PFSK-1 (cell line): ENCODE measurements at regions not wholly inside any gene's neighbourhood (a gene's known extent, or its start where the extent isn't known, plus 50 kb on each side); places are given as distances from the start of the nearest gene placed in this dataset.

ENCODE experiments used
- FOXP2 ChIP-seq: optimal IDR thresholded peaks from 2 replicates; pipeline ENCODE3; 2011; ENCODE audit warnings: borderline replicate concordance, control low read depth, inconsistent platforms; ENCODE audit not compliant: insufficient read depth; ENCODE audit errors: extremely low read length, extremely low read depth
- POLR2AphosphoS5 ChIP-seq: IDR thresholded peaks from 2 replicates; pipeline ENCODE4 v1.6.1; 2012; ENCODE audit warnings: low read depth, mild to moderate bottlenecking, control low read depth, low read length, moderate library complexity
- SIN3A ChIP-seq: IDR thresholded peaks from 2 replicates; pipeline ENCODE4 v1.6.1; 2012; ENCODE audit warnings: mild to moderate bottlenecking, low read length, moderate library complexity, borderline replicate concordance; ENCODE audit not compliant: insufficient read depth
- TAF1 ChIP-seq: IDR thresholded peaks from 2 replicates; pipeline ENCODE4 v1.6.1; 2012; ENCODE audit warnings: low read length, control low read depth, borderline replicate concordance; ENCODE audit not compliant: insufficient read depth
- TF ChIP-seq, protein P1 (sequence below), 2 experiments: IDR thresholded peaks; 2 replicates each; pipeline versions ENCODE4 v1.6.1 to v1.8.0; 2011 to 2012; ENCODE audit warnings: low read depth in 2 of 2, low read length in 2 of 2, control low read depth in 1 of 2, inconsistent platforms in 1 of 2, mild to moderate bottlenecking in 1 of 2, moderate library complexity in 1 of 2; ENCODE audit not compliant: insufficient read depth in 1 of 2

DNA sequence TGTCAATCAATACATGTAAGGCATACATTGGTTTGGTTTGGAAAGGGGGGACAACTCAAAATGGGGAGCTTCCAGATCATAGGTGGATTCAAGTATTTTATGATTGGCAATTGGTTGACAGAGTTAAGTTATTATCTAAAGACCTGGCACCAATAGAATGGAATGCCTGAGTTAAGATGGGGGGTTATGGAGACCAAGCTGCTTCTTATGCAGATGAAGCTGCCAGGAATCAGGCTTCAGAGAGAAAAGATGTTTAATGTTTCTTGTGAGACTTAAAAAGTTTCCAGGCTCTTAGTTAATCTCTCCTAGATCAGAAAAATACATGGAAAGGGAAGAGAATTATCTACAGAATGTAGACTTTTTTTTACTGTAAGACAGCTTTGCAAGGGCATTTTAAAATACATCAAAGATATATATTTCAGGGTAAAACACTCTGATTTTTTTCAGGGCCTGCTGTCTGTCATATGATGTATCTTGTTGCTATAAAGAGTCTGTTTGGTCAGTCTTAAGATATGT, 1343.2 kb upstream of the LRRTM1 start:
- TF ChIP-seq SIN3A (no peak), POLR2AphosphoS5 (no peak), TAF1 (no peak), FOXP2 (no peak)
- TF ChIP-seq, protein P1, sequence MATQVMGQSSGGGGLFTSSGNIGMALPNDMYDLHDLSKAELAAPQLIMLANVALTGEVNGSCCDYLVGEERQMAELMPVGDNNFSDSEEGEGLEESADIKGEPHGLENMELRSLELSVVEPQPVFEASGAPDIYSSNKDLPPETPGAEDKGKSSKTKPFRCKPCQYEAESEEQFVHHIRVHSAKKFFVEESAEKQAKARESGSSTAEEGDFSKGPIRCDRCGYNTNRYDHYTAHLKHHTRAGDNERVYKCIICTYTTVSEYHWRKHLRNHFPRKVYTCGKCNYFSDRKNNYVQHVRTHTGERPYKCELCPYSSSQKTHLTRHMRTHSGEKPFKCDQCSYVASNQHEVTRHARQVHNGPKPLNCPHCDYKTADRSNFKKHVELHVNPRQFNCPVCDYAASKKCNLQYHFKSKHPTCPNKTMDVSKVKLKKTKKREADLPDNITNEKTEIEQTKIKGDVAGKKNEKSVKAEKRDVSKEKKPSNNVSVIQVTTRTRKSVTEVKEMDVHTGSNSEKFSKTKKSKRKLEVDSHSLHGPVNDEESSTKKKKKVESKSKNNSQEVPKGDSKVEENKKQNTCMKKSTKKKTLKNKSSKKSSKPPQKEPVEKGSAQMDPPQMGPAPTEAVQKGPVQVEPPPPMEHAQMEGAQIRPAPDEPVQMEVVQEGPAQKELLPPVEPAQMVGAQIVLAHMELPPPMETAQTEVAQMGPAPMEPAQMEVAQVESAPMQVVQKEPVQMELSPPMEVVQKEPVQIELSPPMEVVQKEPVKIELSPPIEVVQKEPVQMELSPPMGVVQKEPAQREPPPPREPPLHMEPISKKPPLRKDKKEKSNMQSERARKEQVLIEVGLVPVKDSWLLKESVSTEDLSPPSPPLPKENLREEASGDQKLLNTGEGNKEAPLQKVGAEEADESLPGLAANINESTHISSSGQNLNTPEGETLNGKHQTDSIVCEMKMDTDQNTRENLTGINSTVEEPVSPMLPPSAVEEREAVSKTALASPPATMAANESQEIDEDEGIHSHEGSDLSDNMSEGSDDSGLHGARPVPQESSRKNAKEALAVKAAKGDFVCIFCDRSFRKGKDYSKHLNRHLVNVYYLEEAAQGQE (IDR thresholded peaks at IDR 0.05; ENCODE audit: insufficient read depth in 1 of 2, low read depth in 2 of 2, low read length in 2 of 2): no peak
